ENCODE measurements at regions not wholly inside any gene's neighbourhood (a gene's known extent, or its start where the extent isn't known, plus 50 kb on each side); places are given as distances from the start of the nearest gene placed in this dataset.

GRCh38 chrX:5683996-5684395 is 544.7 kb downstream of the NLGN4X start:
- TF ChIP-seq POLR2AphosphoS5 (IDR thresholded peaks at IDR 0.05) (no peak), RAD21 (conservative IDR thresholded peaks at IDR 0.05) (no peak)
- H3K27me3 ChIP-seq (ENCODE audit: insufficient read depth, low read depth, low read length), result no peaks in the 10 kb centered on the region
- H3K36me3 ChIP-seq (ENCODE audit: insufficient read depth, low read length), result no peaks in the 10 kb centered on the region
- H3K79me2 ChIP-seq (replicated peaks; ENCODE audit: insufficient read depth, low read length), result no peaks in the 10 kb centered on the region
- no peak overlapping the region for H3K27ac ChIP-seq (ENCODE audit: low read length)
- H3K9me2 ChIP-seq (ENCODE audit: insufficient read depth, low read length), result no peaks in the 10 kb centered on the region
- no peak overlapping the region for H3K9ac ChIP-seq (ENCODE audit: low read length)
- no peak overlapping the region for H2AFZ ChIP-seq (ENCODE audit: low read depth, low read length)
- no peak overlapping the region for H3K4me2 ChIP-seq (ENCODE audit: low read length)
- H3K9me3 ChIP-seq (ENCODE audit: low read length), result no peaks in the 10 kb centered on the region
- no peaks in the 10 kb centered on the region for H3F3A ChIP-seq (ENCODE audit: insufficient read depth, low read length, poor library complexity, severe bottlenecking)
- no peak overlapping the region for H3K4me3 ChIP-seq (ENCODE audit: low read length)
- H4K20me1 ChIP-seq (ENCODE audit: insufficient read depth), result no peaks in the 10 kb centered on the region

- H3K79me2 ChIP-seq (replicated peaks; ENCODE audit: insufficient read depth, low read length), result no peaks in the 10 kb centered on the region
- no peaks in the 10 kb centered on the region for H3K27me3 ChIP-seq (ENCODE audit: insufficient read depth, low read depth, low read length)
- H2AFZ ChIP-seq (ENCODE audit: low read depth, low read length), result no peak overlapping the region
- H3K9me3 ChIP-seq (ENCODE audit: low read length), result no peaks in the 10 kb centered on the region
- no peak overlapping the region for H3K4me2 ChIP-seq (ENCODE audit: low read length)
- no peak overlapping the region for H3K9ac ChIP-seq (ENCODE audit: low read length)
- no peak for TF ChIP-seq CTCF (IDR thresholded peaks at IDR 0.05; ENCODE audit: poor library complexity, severe bottlenecking)
- TF ChIP-seq POLR2AphosphoS5 (IDR thresholded peaks at IDR 0.05), result no peak
- TF ChIP-seq RAD21 (conservative IDR thresholded peaks at IDR 0.05), result no peak
- no peak for TF ChIP-seq EP300 (conservative IDR thresholded peaks at IDR 0.05; ENCODE audit: poor library complexity, severe bottlenecking)
- no peak for TF ChIP-seq MXI1 (conservative IDR thresholded peaks at IDR 0.05; ENCODE audit: poor library complexity, severe bottlenecking)
- TF ChIP-seq SMC3 (conservative IDR thresholded peaks at IDR 0.05; ENCODE audit: poor library complexity), result no peak
- TF ChIP-seq EZH2 (IDR thresholded peaks at IDR 0.05; ENCODE audit: borderline replicate concordance, insufficient read depth, low read length, poor library complexity, severe bottlenecking), result no peak
- TF ChIP-seq TAF1 (IDR thresholded peaks at IDR 0.05; ENCODE audit: low read depth), result no peak
- H4K20me1 ChIP-seq (ENCODE audit: insufficient read depth), result no peaks in the 10 kb centered on the region
- H3K27ac ChIP-seq (ENCODE audit: low read length), result no peak overlapping the region
- H3K4me3 ChIP-seq (ENCODE audit: low read length), result no peak overlapping the region
- no peaks in the 10 kb centered on the region for H3K9me2 ChIP-seq (ENCODE audit: insufficient read depth, low read length)
- H3F3A ChIP-seq (ENCODE audit: insufficient read depth, low read length, poor library complexity, severe bottlenecking), result no peaks in the 10 kb centered on the region
- H3K36me3 ChIP-seq (ENCODE audit: insufficient read depth, low read length), result no peaks in the 10 kb centered on the region
Measured at GRCh38 chrX:5681159-5681558, 547.5 kb downstream of the NLGN4X start.

- no peak overlapping the region for H3K4me3 ChIP-seq (ENCODE audit: low read length)
Measured at GRCh38 chrX:5674036-5674435, 554.6 kb downstream of the NLGN4X start.

More at GRCh38 chrX:5674036-5674435, 554.6 kb downstream of the NLGN4X start:
- H3K27me3 ChIP-seq (ENCODE audit: insufficient read depth, low read depth, low read length), result no peaks in the 10 kb centered on the region
- no peak overlapping the region for H3K4me2 ChIP-seq (ENCODE audit: low read length)
- no peaks in the 10 kb centered on the region for H3K9me3 ChIP-seq (ENCODE audit: low read length)
- H3K27ac ChIP-seq (ENCODE audit: low read length), result no peak overlapping the region
- no peaks in the 10 kb centered on the region for H3F3A ChIP-seq (ENCODE audit: insufficient read depth, low read length, poor library complexity, severe bottlenecking)
- H3K79me2 ChIP-seq (replicated peaks; ENCODE audit: insufficient read depth, low read length), result no peaks in the 10 kb centered on the region
- H3K9me2 ChIP-seq (ENCODE audit: insufficient read depth, low read length), result no peaks in the 10 kb centered on the region
- H3K9ac ChIP-seq (ENCODE audit: low read length), result no peak overlapping the region
- no peaks in the 10 kb centered on the region for H3K36me3 ChIP-seq (ENCODE audit: insufficient read depth, low read length)
- TF ChIP-seq EZH2 (IDR thresholded peaks at IDR 0.05; ENCODE audit: borderline replicate concordance, insufficient read depth, low read length, poor library complexity, severe bottlenecking), result no peak
- TF ChIP-seq EP300 (conservative IDR thresholded peaks at IDR 0.05; ENCODE audit: poor library complexity, severe bottlenecking), result no peak
- TF ChIP-seq CTCF (IDR thresholded peaks at IDR 0.05; ENCODE audit: poor library complexity, severe bottlenecking), result no peak
- TF ChIP-seq REST (IDR thresholded peaks at IDR 0.05; ENCODE audit: borderline replicate concordance), result no peak
- TF ChIP-seq SMC3 (conservative IDR thresholded peaks at IDR 0.05; ENCODE audit: poor library complexity), result no peak
- TF ChIP-seq RAD21 (conservative IDR thresholded peaks at IDR 0.05), result no peak
- TF ChIP-seq MXI1 (conservative IDR thresholded peaks at IDR 0.05; ENCODE audit: poor library complexity, severe bottlenecking), result no peak
- TF ChIP-seq TAF1 (IDR thresholded peaks at IDR 0.05; ENCODE audit: low read depth), result no peak
- no peak for TF ChIP-seq POLR2AphosphoS5 (IDR thresholded peaks at IDR 0.05)
- no peak overlapping the region for H2AFZ ChIP-seq (ENCODE audit: low read depth, low read length)
- H4K20me1 ChIP-seq (ENCODE audit: insufficient read depth), result no peaks in the 10 kb centered on the region

All from neural cell (in vitro differentiated cells).